HepG2 (cell line): ENCODE measurements at regions not wholly inside any gene's neighbourhood (a gene's known extent, or its start where the extent isn't known, plus 50 kb on each side); places are given as distances from the start of the nearest gene placed in this dataset.

Source experiments
- BATF2 ChIP-seq: sonication (generic); formaldehyde crosslinking; IDR thresholded peaks from 2 replicates; pipeline ENCODE4 v1.8.0; 2022; ENCODE audit warnings: mild to moderate bottlenecking, missing genetic modification reagents, moderate library complexity
- ELF1 ChIP-seq: sonication (generic); formaldehyde crosslinking; IDR thresholded peaks from 2 replicates; pipeline ENCODE4 v1.4.0; 2020; ENCODE audit warnings: missing genetic modification reagents
- FOXJ3 ChIP-seq: sonication (generic); formaldehyde crosslinking; IDR thresholded peaks from 2 replicates; pipeline ENCODE4 v1.4.0; 2020; ENCODE audit warnings: missing genetic modification reagents, mild to moderate bottlenecking, borderline replicate concordance
- MTA1 ChIP-seq: sonication (generic); formaldehyde crosslinking; IDR thresholded peaks from 2 replicates; pipeline ENCODE4 v1.4.0; 2020; ENCODE audit warnings: missing genetic modification reagents, mild to moderate bottlenecking, borderline replicate concordance
- RFX1 ChIP-seq: fragments of 450-650 bp; IDR thresholded peaks from 2 replicates; pipeline ENCODE4 v1.6.1; 2017
- TAF1 ChIP-seq: sonication (generic); formaldehyde crosslinking; IDR thresholded peaks from 2 replicates; pipeline ENCODE4 v1.4.0; 2020; ENCODE audit warnings: missing genetic modification reagents
- ZSCAN31 ChIP-seq: sonication (generic); formaldehyde crosslinking; IDR thresholded peaks from 2 replicates; pipeline ENCODE4 v1.5.0; 2020; ENCODE audit warnings: low read depth, mild to moderate bottlenecking, missing genetic modification reagents

- TF ChIP-seq BATF2: no peak
- no peak for TF ChIP-seq ELF1 (CRISPR knock-in tag)
- TF ChIP-seq ZSCAN31 (CRISPR knock-in tag): no peak
- no peak for TF ChIP-seq RFX1
- no peak for TF ChIP-seq FOXJ3 (CRISPR knock-in tag)
- TF ChIP-seq MTA1: no peak
- TF ChIP-seq TAF1 (CRISPR knock-in tag): no peak
Observed at GRCh38 chr12:4984971-4985370, 58.7 kb upstream of the KCNA5 start.
